Ishikawa (cell line): ENCODE measurements at regions not wholly inside any gene's neighbourhood (a gene's known extent, or its start where the extent isn't known, plus 50 kb on each side); places are given as distances from the start of the nearest gene placed in this dataset.

Experiments
- EP300 ChIP-seq: IDR thresholded peaks from 2 replicates; pipeline ENCODE4 v1.6.1; 2012; ENCODE audit warnings: borderline replicate concordance
- FOXM1 ChIP-seq: IDR thresholded peaks from 2 replicates; pipeline ENCODE4 v1.6.1; 2012; ENCODE audit warnings: low read depth, borderline replicate concordance
- NFIC ChIP-seq: IDR thresholded peaks from 2 replicates; pipeline ENCODE4 v1.6.1; 2012
- RAD21 ChIP-seq: IDR thresholded peaks from 2 replicates; pipeline ENCODE4 v1.6.1; 2012; ENCODE audit warnings: low read depth
- TAF1 ChIP-seq: IDR thresholded peaks from 2 replicates; pipeline ENCODE4 v1.6.1; 2012; ENCODE audit warnings: low read depth, mild to moderate bottlenecking
- TEAD4 ChIP-seq: IDR thresholded peaks from 2 replicates; pipeline ENCODE4 v1.6.1; 2012
- YY1 ChIP-seq: IDR thresholded peaks from 2 replicates; pipeline ENCODE4 v1.6.1; 2012; ENCODE audit warnings: low read depth
- ZBTB7A ChIP-seq: IDR thresholded peaks from 2 replicates; pipeline ENCODE4 v1.6.1; 2012; ENCODE audit warnings: low read depth
- TF ChIP-seq, protein P1 (sequence below): IDR thresholded peaks from 2 replicates; pipeline ENCODE4 v1.6.1; 2012; ENCODE audit warnings: low read depth, mild to moderate bottlenecking

DNA sequence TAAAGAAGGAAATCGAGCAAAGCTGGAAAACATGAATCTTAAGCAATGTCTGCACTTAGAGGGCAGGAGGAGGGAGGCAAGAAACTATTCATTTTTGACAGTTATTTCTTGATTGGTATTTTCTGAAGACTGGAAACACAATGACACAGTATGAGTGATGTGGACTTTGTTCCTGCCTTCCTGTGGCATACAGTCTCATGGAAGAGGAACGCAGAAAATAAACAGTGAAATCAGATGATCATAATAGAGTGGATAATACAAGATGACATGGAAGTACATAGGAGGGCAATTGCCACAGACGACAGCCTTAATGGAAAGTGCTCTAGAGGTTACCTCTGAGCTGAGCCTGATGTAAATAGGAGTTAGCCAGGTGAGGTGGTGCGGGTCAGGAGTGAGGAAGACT, 140.4 kb upstream of the MAX start:
- TF ChIP-seq RAD21 (no peak), TAF1 (no peak), EP300 (no peak), TEAD4 (no peak), ZBTB7A (no peak), YY1 (no peak), FOXM1 (no peak), NFIC (no peak)
- TF ChIP-seq, protein P1, sequence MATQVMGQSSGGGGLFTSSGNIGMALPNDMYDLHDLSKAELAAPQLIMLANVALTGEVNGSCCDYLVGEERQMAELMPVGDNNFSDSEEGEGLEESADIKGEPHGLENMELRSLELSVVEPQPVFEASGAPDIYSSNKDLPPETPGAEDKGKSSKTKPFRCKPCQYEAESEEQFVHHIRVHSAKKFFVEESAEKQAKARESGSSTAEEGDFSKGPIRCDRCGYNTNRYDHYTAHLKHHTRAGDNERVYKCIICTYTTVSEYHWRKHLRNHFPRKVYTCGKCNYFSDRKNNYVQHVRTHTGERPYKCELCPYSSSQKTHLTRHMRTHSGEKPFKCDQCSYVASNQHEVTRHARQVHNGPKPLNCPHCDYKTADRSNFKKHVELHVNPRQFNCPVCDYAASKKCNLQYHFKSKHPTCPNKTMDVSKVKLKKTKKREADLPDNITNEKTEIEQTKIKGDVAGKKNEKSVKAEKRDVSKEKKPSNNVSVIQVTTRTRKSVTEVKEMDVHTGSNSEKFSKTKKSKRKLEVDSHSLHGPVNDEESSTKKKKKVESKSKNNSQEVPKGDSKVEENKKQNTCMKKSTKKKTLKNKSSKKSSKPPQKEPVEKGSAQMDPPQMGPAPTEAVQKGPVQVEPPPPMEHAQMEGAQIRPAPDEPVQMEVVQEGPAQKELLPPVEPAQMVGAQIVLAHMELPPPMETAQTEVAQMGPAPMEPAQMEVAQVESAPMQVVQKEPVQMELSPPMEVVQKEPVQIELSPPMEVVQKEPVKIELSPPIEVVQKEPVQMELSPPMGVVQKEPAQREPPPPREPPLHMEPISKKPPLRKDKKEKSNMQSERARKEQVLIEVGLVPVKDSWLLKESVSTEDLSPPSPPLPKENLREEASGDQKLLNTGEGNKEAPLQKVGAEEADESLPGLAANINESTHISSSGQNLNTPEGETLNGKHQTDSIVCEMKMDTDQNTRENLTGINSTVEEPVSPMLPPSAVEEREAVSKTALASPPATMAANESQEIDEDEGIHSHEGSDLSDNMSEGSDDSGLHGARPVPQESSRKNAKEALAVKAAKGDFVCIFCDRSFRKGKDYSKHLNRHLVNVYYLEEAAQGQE = no peak
